H1 (cell line): ENCODE measurements at regions not wholly inside any gene's neighbourhood (a gene's known extent, or its start where the extent isn't known, plus 50 kb on each side); places are given as distances from the start of the nearest gene placed in this dataset.

Experiments used
- EZH2 ChIP-seq: fragments of 200-600 bp; sonication (generic); IDR thresholded peaks from 2 replicates; pipeline ENCODE4 v1.7.1; 2012; ENCODE audit warnings: low read depth, mild to moderate bottlenecking, moderate library complexity, low read length, inconsistent platforms; ENCODE audit not compliant: severe bottlenecking
- JUN ChIP-seq: IDR thresholded peaks from 2 replicates; pipeline ENCODE4 v1.6.1; 2011; ENCODE audit warnings: low read depth, mild to moderate bottlenecking, improper control_type of control experiment, low read length
- RAD21 ChIP-seq, 2 experiments: IDR thresholded peaks in 1 of 2; conservative IDR thresholded peaks in 1 of 2; 2 replicates each; pipeline ENCODE4 v1.6.1; 2011; ENCODE audit warnings: low read depth in 2 of 2, low read length in 2 of 2, improper control_type of control experiment in 1 of 2, inconsistent platforms in 1 of 2, mild to moderate bottlenecking in 1 of 2, moderate library complexity in 1 of 2
- SRF ChIP-seq: IDR thresholded peaks from 2 replicates; pipeline ENCODE4 v1.6.1; 2011; ENCODE audit warnings: mild to moderate bottlenecking, low read depth, low read length, moderate library complexity

- no peak for TF ChIP-seq JUN
- TF ChIP-seq EZH2, result no peak
- no peak for TF ChIP-seq SRF
- TF ChIP-seq RAD21 (IDR thresholded peaks at IDR 0.05 in 1 of 2, conservative IDR thresholded peaks at IDR 0.05 in 1 of 2; ENCODE audit: low read depth in 2 of 2, low read length in 2 of 2), result peak; percentile 48 to 61
These were observed 81.4 kb upstream of the CD82 start (continued) for GRCh38 chr11:44483919-44484610.
